ENCODE measurements at regions not wholly inside any gene's neighbourhood (a gene's known extent, or its start where the extent isn't known, plus 50 kb on each side); places are given as distances from the start of the nearest gene placed in this dataset.
A peak's percentile ranks its signal among the peaks of the same experiment; 100 is the strongest.

- ATAC-seq (no peak), DNase-seq (ENCODE audit: low spot score) (no peak)
Measured at GRCh38 chr21:39029086-39029755, 154.0 kb downstream of the PSMG1 start.

GRCh38 chr21:39025198-39025597 lies 158.1 kb downstream of the PSMG1 start:
- no peak for ATAC-seq
- no peak for DNase-seq (ENCODE audit: low spot score)

- DNase-seq (ENCODE audit: low spot score): no peak
- ATAC-seq: no peak
Measured at GRCh38 chr21:39024538-39024937, 158.7 kb downstream of the PSMG1 start.

GRCh38 chr21:39022863-39023693 lies 160.2 kb downstream of the PSMG1 start:
- DNase-seq (ENCODE audit: low spot score): peak; percentile 68
- peak; percentile 62 for ATAC-seq

GRCh38 chr21:39022466-39022862 lies 160.8 kb downstream of the PSMG1 start:
- no peak for ATAC-seq
- no peak for DNase-seq (ENCODE audit: low spot score)

GRCh38 chr21:39022035-39022434 lies 161.2 kb downstream of the PSMG1 start:
- ATAC-seq: no peak
- DNase-seq (ENCODE audit: low spot score): no peak

GRCh38 chr21:39021478-39021832 lies 161.8 kb downstream of the PSMG1 start:
- DNase-seq (ENCODE audit: low spot score): no peak
- no peak for ATAC-seq

- peak; percentile 67 for ATAC-seq
- no peak for DNase-seq (ENCODE audit: low spot score)
Measured at GRCh38 chr21:39020751-39021477, 162.3 kb downstream of the PSMG1 start.

GRCh38 chr21:39018730-39019129 lies 164.5 kb downstream of the PSMG1 start:
- no peak for DNase-seq (ENCODE audit: low spot score)

GRCh38 chr21:39016740-39017315 lies 166.4 kb downstream of the PSMG1 start:
- no peak for DNase-seq (ENCODE audit: low spot score)
- ATAC-seq: peak; percentile 41

More at GRCh38 chr21:39018730-39019129, 164.5 kb downstream of the PSMG1 start:
- ATAC-seq: no peak

GRCh38 chr21:39014747-39015146 lies 168.5 kb downstream of the PSMG1 start:
- no peak for ATAC-seq
- DNase-seq (ENCODE audit: low spot score): no peak

GRCh38 chr21:39012326-39013230 lies 170.7 kb downstream of the PSMG1 start:
- ATAC-seq: no peak
- no peak for DNase-seq (ENCODE audit: low spot score)

GRCh38 chr21:39011911-39012310 lies 171.3 kb downstream of the PSMG1 start:
- ATAC-seq: no peak
- no peak for DNase-seq (ENCODE audit: low spot score)

GRCh38 chr21:39010629-39011404 lies 172.4 kb downstream of the PSMG1 start:
- ATAC-seq: no peak
- DNase-seq (ENCODE audit: low spot score): no peak

GRCh38 chr21:39009587-39010225 lies 173.5 kb downstream of the PSMG1 start:
- DNase-seq (ENCODE audit: low spot score) (no peak), ATAC-seq (no peak)

GRCh38 chr21:39007985-39008384 lies 175.3 kb downstream of the PSMG1 start:
- no peak for ATAC-seq
- DNase-seq (ENCODE audit: low spot score): no peak

- ATAC-seq: no peak
- no peak for DNase-seq (ENCODE audit: low spot score)
Measured at GRCh38 chr21:39007532-39007931, 175.7 kb downstream of the PSMG1 start.

GRCh38 chr21:39006571-39007311 lies 176.5 kb downstream of the PSMG1 start:
- peak; percentile 65 for ATAC-seq
- no peak for DNase-seq (ENCODE audit: low spot score)

- no peak for ATAC-seq
- DNase-seq (ENCODE audit: low spot score): no peak
Measured at GRCh38 chr21:39005502-39005787, 177.8 kb downstream of the PSMG1 start.

Data from left lobe of liver (tissue), 2 donors.